Endothelial cell (in vitro differentiated cells): ENCODE measurements at regions not wholly inside any gene's neighbourhood (a gene's known extent, or its start where the extent isn't known, plus 50 kb on each side); places are given as distances from the start of the nearest gene placed in this dataset.

ENCODE experiments used
- DNase-seq: peaks from one replicate; pipeline ENCODE4 v3.0.0; 2021; ENCODE audit warnings: low spot score
- H3K27ac Mint-ChIP-seq: one replicate; pipeline ENCODE4 v1.8.0; 2021; ENCODE audit warnings: mixed read lengths, inconsistent platforms; ENCODE audit not compliant: unreplicated experiment
- H3K27me3 Mint-ChIP-seq: one replicate; pipeline ENCODE4 v1.8.0; 2021; ENCODE audit warnings: mild to moderate bottlenecking, moderate library complexity, mixed read lengths, inconsistent platforms; ENCODE audit not compliant: unreplicated experiment
- H3K36me3 Mint-ChIP-seq: one replicate; pipeline ENCODE4 v1.8.0; 2021; ENCODE audit warnings: mild to moderate bottlenecking, low read depth, mixed read lengths, inconsistent platforms; ENCODE audit not compliant: unreplicated experiment
- H3K4me1 Mint-ChIP-seq: one replicate; pipeline ENCODE4 v1.8.0; 2021; ENCODE audit warnings: mild to moderate bottlenecking, mixed read lengths, inconsistent platforms; ENCODE audit not compliant: unreplicated experiment
- H3K4me3 Mint-ChIP-seq: one replicate; pipeline ENCODE4 v1.8.0; 2021; ENCODE audit warnings: mild to moderate bottlenecking, mixed read lengths, inconsistent platforms; ENCODE audit not compliant: unreplicated experiment
- H3K9me3 Mint-ChIP-seq: one replicate; pipeline ENCODE4 v1.8.0; 2021; ENCODE audit warnings: mixed read lengths, inconsistent platforms; ENCODE audit not compliant: unreplicated experiment
- CTCF ChIP-seq: fragments of 200-600 bp; sonication (generic); IDR thresholded peaks from one replicate; pipeline ENCODE4 v1.5.0; 2021; ENCODE audit warnings: antibody characterized with exemption; ENCODE audit not compliant: unreplicated experiment

DNA sequence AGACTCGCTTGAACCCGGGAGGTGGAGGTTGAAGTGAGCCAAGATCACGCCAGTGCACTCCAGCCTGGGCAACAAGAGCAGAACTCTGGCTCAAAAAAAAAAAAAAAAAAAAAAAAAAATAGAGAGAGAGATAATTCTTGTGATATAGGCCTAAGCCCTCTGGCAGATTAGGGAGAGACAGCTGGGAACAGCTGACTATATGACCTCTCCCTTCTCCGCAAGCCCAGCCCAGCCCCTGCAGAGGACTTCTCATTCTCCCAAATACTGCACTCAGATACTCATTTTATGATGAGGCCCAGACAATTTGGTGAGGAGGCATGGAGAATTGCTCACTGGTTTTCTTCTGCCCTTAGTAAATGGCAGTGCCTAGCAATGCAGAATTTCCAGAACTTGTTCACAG lies 262.0 kb downstream of the HAUS1 start:
- no peaks in the 10 kb centered on the region for H3K36me3 Mint-ChIP-seq
- TF ChIP-seq CTCF, result no peak
- H3K27ac Mint-ChIP-seq, result no peak overlapping the region
- no peak for DNase-seq
- no peaks in the 10 kb centered on the region for H3K27me3 Mint-ChIP-seq
- no peak overlapping the region for H3K4me3 Mint-ChIP-seq
- no peaks in the 10 kb centered on the region for H3K9me3 Mint-ChIP-seq
- no peaks in the 10 kb centered on the region for H3K4me1 Mint-ChIP-seq

- H3K9me3 Mint-ChIP-seq, result no peaks in the 10 kb centered on the region
- TF ChIP-seq CTCF, result no peak
- no peak overlapping the region for H3K4me3 Mint-ChIP-seq
- H3K27me3 Mint-ChIP-seq, result no peaks in the 10 kb centered on the region
- no peaks in the 10 kb centered on the region for H3K36me3 Mint-ChIP-seq
- H3K27ac Mint-ChIP-seq, result no peak overlapping the region
- DNase-seq, result no peak
- H3K4me1 Mint-ChIP-seq, result no peaks in the 10 kb centered on the region
Measured at GRCh38 chr18:46366751-46367376, 262.7 kb downstream of the HAUS1 start.

GRCh38 chr18:46369323-46369722 lies 265.1 kb downstream of the HAUS1 start:
- H3K4me1 Mint-ChIP-seq, result peaks cover 4% of the 10 kb centered on the region
- no peak overlapping the region for H3K4me3 Mint-ChIP-seq
- H3K27ac Mint-ChIP-seq, result no peak overlapping the region
- TF ChIP-seq CTCF, result no peak
- peak; percentile 16 for DNase-seq
- H3K27me3 Mint-ChIP-seq, result no peaks in the 10 kb centered on the region
- H3K9me3 Mint-ChIP-seq, result no peaks in the 10 kb centered on the region
- H3K36me3 Mint-ChIP-seq, result no peaks in the 10 kb centered on the region

GRCh38 chr18:46370898-46371297 lies 266.7 kb downstream of the HAUS1 start:
- DNase-seq, result no peak
- Mint-ChIP-seq H3K4me1 (peaks cover 4% of the 10 kb centered on the region), H3K27ac (no peak overlapping the region), H3K9me3 (no peaks in the 10 kb centered on the region), H3K4me3 (no peak overlapping the region), H3K27me3 (no peaks in the 10 kb centered on the region), H3K36me3 (no peaks in the 10 kb centered on the region)
- no peak for TF ChIP-seq CTCF

DNA sequence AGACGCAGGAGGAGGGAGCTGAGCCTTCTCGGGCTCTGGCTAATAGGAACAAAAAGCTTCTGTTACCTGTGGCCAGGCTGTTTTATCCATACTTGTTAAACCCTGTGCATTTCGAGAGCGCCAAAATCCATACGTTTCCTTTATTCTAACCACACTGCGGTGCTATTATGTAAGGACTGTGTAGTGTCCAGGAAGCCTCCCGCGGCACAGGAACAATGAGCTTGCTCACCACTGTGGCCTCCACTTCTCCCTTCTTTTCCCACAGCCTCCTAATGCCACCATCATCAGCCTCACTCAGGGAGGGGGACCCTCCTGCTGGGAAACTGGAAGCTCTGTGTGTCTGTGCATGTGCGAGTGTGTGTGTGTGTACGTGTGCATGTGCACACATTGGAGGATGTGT lies 268.5 kb downstream of the HAUS1 start:
- Mint-ChIP-seq H3K9me3 (no peaks in the 10 kb centered on the region), H3K4me1 (peaks cover 4% of the 10 kb centered on the region), H3K36me3 (no peaks in the 10 kb centered on the region), H3K4me3 (no peak overlapping the region), H3K27me3 (no peaks in the 10 kb centered on the region), H3K27ac (no peak overlapping the region)
- DNase-seq, result no peak
- TF ChIP-seq CTCF, result no peak
